GM23338 (cell line): ENCODE measurements at regions not wholly inside any gene's neighbourhood (a gene's known extent, or its start where the extent isn't known, plus 50 kb on each side); places are given as distances from the start of the nearest gene placed in this dataset.

ENCODE experiments used
- EZH2 ChIP-seq: fragments of 200-600 bp; sonication (generic); IDR thresholded peaks from one replicate; pipeline ENCODE4 v1.8.0; 2017; ENCODE audit warnings: antibody characterized with exemption, mild to moderate bottlenecking, low read depth; ENCODE audit not compliant: unreplicated experiment
- POLR2AphosphoS5 ChIP-seq: IDR thresholded peaks from 2 replicates; pipeline ENCODE4 v1.6.1; 2016; ENCODE audit warnings: antibody characterized with exemption, low read depth
- TF ChIP-seq, protein P1 (sequence below), 2 experiments: fragments of 200-600 bp in 1 of 2; sonication (generic) in 1 of 2; conservative IDR thresholded peaks; 2 replicates each; pipeline versions ENCODE4 v1.5.1 to v1.6.1; 2016 to 2017; ENCODE audit warnings: antibody characterized with exemption in 2 of 2, low read depth in 2 of 2, mild to moderate bottlenecking in 2 of 2, moderate library complexity in 1 of 2

GRCh38 chr2:12152888-12153287 lies 406.5 kb downstream of the LPIN1 start:
- TF ChIP-seq, protein P1, sequence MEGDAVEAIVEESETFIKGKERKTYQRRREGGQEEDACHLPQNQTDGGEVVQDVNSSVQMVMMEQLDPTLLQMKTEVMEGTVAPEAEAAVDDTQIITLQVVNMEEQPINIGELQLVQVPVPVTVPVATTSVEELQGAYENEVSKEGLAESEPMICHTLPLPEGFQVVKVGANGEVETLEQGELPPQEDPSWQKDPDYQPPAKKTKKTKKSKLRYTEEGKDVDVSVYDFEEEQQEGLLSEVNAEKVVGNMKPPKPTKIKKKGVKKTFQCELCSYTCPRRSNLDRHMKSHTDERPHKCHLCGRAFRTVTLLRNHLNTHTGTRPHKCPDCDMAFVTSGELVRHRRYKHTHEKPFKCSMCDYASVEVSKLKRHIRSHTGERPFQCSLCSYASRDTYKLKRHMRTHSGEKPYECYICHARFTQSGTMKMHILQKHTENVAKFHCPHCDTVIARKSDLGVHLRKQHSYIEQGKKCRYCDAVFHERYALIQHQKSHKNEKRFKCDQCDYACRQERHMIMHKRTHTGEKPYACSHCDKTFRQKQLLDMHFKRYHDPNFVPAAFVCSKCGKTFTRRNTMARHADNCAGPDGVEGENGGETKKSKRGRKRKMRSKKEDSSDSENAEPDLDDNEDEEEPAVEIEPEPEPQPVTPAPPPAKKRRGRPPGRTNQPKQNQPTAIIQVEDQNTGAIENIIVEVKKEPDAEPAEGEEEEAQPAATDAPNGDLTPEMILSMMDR (conservative IDR thresholded peaks at IDR 0.05; ENCODE audit: low read depth in 2 of 2) = no peak
- no peak for TF ChIP-seq POLR2AphosphoS5
- TF ChIP-seq EZH2 = no peak
